Nephron (organoid): ENCODE measurements at regions not wholly inside any gene's neighbourhood (a gene's known extent, or its start where the extent isn't known, plus 50 kb on each side); places are given as distances from the start of the nearest gene placed in this dataset.

ENCODE experiments used
- H3K27ac Mint-ChIP-seq, 3 experiments: 2 replicates each; pipeline ENCODE4 v1.8.0; 2020; ENCODE audit warnings: mixed read lengths in 3 of 3, mild to moderate bottlenecking in 2 of 3, moderate library complexity in 1 of 3
- H3K27me3 Mint-ChIP-seq: 2 replicates; pipeline ENCODE4 v1.8.0; 2021; ENCODE audit warnings: low read depth, mild to moderate bottlenecking, moderate library complexity, mixed read lengths
- H3K36me3 Mint-ChIP-seq: 2 replicates; pipeline ENCODE4 v1.8.0; 2020; ENCODE audit warnings: low read depth, mixed read lengths
- H3K4me1 Mint-ChIP-seq: 2 replicates; pipeline ENCODE4 v1.8.0; 2020; ENCODE audit warnings: mixed read lengths
- H3K4me3 Mint-ChIP-seq, 3 experiments: 2 replicates each; pipeline ENCODE4 v1.8.0; 2020; ENCODE audit warnings: mild to moderate bottlenecking in 3 of 3, mixed read lengths in 3 of 3, moderate library complexity in 2 of 3
- H3K9me3 Mint-ChIP-seq: 2 replicates; pipeline ENCODE4 v1.8.0; 2020; ENCODE audit warnings: mixed read lengths
- TF ChIP-seq, protein P1 (sequence below), 3 experiments: fragments of 200-600 bp; sonication (generic); IDR thresholded peaks; one replicate each; pipeline ENCODE4 v1.5.0; 2021; ENCODE audit warnings: antibody characterized with exemption in 3 of 3; ENCODE audit not compliant: unreplicated experiment in 3 of 3

DNA sequence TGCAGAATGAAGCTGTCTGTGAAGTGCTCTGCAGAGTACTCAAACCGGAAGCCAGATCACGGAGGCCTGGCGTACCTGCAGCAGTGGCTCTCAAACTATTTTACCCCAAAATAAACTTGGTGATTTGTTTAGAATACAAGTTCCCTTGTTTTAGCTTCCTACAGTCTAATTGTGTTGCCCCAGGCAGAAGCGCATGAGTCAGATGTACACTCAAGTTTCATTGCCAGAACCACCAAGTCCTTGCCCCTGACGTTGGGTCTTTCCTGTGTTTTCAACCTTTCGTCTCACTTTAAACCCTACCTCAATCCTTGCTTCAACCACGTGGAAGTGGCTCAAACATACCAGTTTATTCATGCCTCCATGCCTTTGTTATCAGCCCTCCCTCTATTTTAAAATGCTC lies 66.2 kb upstream of the SLC7A11 start:
- H3K27ac Mint-ChIP-seq = no peak overlapping the region
- peaks cover 3% of the 10 kb centered on the region for H3K9me3 Mint-ChIP-seq
- no peak overlapping the region for H3K4me3 Mint-ChIP-seq

DNA sequence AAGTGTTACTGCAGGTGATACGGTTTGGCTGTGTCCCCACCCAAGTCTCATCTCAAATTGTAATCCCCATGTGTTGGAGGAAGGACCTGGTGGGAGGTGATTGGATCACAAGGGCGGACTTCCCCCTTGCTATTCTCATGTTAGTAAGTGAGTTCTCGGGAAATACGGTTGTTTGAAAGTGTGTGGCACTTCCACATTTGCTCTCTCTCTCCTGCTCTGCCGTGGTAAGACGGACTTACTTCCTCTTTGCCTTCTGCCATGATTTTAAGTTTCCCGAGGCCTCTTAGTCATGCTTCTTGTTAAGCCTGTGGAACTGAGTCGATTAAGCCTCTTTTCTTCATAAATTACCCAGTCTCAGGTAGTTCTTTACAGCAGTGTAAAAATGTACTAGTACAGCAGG lies 65.2 kb upstream of the SLC7A11 start:
- Mint-ChIP-seq H3K27ac (no peak overlapping the region), H3K36me3 (no peaks in the 10 kb centered on the region), H3K27me3 (no peaks in the 10 kb centered on the region), H3K4me3 (no peak overlapping the region), H3K9me3 (no peaks in the 10 kb centered on the region), H3K4me1 (peaks cover 8% of the 10 kb centered on the region)
- TF ChIP-seq, protein P1, sequence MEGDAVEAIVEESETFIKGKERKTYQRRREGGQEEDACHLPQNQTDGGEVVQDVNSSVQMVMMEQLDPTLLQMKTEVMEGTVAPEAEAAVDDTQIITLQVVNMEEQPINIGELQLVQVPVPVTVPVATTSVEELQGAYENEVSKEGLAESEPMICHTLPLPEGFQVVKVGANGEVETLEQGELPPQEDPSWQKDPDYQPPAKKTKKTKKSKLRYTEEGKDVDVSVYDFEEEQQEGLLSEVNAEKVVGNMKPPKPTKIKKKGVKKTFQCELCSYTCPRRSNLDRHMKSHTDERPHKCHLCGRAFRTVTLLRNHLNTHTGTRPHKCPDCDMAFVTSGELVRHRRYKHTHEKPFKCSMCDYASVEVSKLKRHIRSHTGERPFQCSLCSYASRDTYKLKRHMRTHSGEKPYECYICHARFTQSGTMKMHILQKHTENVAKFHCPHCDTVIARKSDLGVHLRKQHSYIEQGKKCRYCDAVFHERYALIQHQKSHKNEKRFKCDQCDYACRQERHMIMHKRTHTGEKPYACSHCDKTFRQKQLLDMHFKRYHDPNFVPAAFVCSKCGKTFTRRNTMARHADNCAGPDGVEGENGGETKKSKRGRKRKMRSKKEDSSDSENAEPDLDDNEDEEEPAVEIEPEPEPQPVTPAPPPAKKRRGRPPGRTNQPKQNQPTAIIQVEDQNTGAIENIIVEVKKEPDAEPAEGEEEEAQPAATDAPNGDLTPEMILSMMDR (IDR thresholded peaks at IDR 0.05; ENCODE audit: unreplicated experiment in 3 of 3) = no peak

More for the DNA sequence above, 66.2 kb upstream of the SLC7A11 start:
- TF ChIP-seq, protein P1 (IDR thresholded peaks at IDR 0.05; ENCODE audit: unreplicated experiment in 3 of 3) = no peak
- Mint-ChIP-seq H3K36me3 (no peaks in the 10 kb centered on the region), H3K4me1 (peaks cover 8% of the 10 kb centered on the region), H3K27me3 (no peaks in the 10 kb centered on the region)

DNA sequence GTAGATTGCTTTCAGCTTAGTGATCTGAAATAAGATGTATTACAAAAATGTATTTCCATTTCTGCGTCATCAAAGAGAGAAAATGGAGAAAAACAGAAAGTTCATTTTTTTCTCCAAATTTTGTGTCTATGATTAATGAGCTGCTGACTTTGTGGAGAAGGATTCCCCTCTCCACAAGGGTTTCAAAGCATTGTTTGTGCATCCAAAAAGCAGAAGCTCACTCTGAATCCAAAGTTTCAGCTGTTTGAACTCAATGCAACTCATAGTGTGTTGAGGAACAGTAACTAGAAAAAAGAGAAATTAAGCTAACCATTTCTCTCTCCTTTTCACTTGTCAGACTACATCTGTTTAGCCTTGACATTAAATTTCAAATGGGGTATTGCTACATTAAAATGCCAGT lies 62.9 kb upstream of the SLC7A11 start:
- Mint-ChIP-seq H3K36me3 (no peaks in the 10 kb centered on the region), H3K4me1 (no peaks in the 10 kb centered on the region), H3K27ac (no peak overlapping the region), H3K27me3 (no peaks in the 10 kb centered on the region), H3K4me3 (no peak overlapping the region), H3K9me3 (no peaks in the 10 kb centered on the region)
- TF ChIP-seq, protein P1 (IDR thresholded peaks at IDR 0.05; ENCODE audit: unreplicated experiment in 3 of 3) = no peak

GRCh38 chr4:138301536-138301935 lies 59.4 kb upstream of the SLC7A11 start:
- H3K27me3 Mint-ChIP-seq = no peaks in the 10 kb centered on the region

GRCh38 chr4:138300616-138301015 lies 58.5 kb upstream of the SLC7A11 start:
- TF ChIP-seq, protein P1 (IDR thresholded peaks at IDR 0.05; ENCODE audit: unreplicated experiment in 3 of 3) = no peak
- Mint-ChIP-seq H3K4me1 (no peaks in the 10 kb centered on the region), H3K4me3 (no peak overlapping the region), H3K36me3 (no peaks in the 10 kb centered on the region), H3K9me3 (no peaks in the 10 kb centered on the region), H3K27me3 (no peaks in the 10 kb centered on the region), H3K27ac (no peak overlapping the region)

More at GRCh38 chr4:138301536-138301935, 59.4 kb upstream of the SLC7A11 start:
- Mint-ChIP-seq H3K4me3 (no peak overlapping the region), H3K9me3 (no peaks in the 10 kb centered on the region), H3K27ac (no peak overlapping the region), H3K4me1 (no peaks in the 10 kb centered on the region), H3K36me3 (no peaks in the 10 kb centered on the region)
- TF ChIP-seq, protein P1 (IDR thresholded peaks at IDR 0.05; ENCODE audit: unreplicated experiment in 3 of 3) = no peak

DNA sequence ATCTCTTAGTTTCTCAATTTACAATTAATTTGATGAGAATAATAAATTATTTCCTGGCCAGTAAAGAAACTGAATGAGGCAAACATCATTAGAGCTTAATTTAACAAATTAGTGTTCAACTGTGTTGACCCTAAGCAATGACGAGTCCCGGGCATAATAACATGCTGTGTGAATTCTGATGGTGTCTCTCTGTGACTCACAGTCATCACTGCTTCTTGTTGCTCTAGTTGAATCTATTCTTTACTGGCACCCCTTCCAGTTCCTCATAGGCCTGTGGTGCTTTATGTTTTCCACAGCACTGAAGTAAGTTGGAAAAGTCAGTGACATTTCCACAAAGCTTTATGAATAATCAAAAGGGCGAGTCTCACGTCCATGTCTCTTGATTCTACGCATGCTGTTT lies 57.7 kb upstream of the SLC7A11 start:
- TF ChIP-seq, protein P1 (IDR thresholded peaks at IDR 0.05; ENCODE audit: unreplicated experiment in 3 of 3) = no peak
- Mint-ChIP-seq H3K36me3 (no peaks in the 10 kb centered on the region), H3K27me3 (no peaks in the 10 kb centered on the region), H3K27ac (no peak overlapping the region), H3K4me1 (no peaks in the 10 kb centered on the region), H3K4me3 (no peak overlapping the region), H3K9me3 (no peaks in the 10 kb centered on the region)
